ENCODE measurements at regions not wholly inside any gene's neighbourhood (a gene's known extent, or its start where the extent isn't known, plus 50 kb on each side); places are given as distances from the start of the nearest gene placed in this dataset.

DNA sequence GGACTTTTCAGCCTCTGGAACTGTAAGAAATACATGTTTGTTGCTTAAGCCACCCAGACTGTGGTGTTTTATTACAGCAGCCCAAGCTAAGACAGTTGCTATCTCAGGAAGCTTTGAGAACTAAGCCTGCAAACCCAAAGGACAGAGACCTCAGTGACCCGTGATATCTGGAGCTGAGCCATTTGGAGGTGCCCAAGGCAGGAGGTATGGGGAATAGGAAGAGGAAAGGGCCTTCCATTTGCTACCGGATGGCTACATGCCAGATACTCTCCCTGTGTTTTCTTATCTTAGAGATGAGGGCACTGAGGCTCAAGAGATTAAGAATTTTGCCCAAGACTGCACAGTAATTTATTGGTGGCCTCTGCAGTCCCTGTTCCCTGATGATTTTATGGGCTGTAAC is 622.1 kb upstream of the CDH5 start:
- no peak overlapping the region for H2AFZ ChIP-seq (ENCODE audit: low read length)
- in situ Hi-C loops (cut with HindIII; ENCODE audit: extremely low pct_ligation_motif_present, low pct_unique_long_range_greater_than_20kb) (no loop called here), intact Hi-C loops (cut with micrococcal nuclease; ENCODE audit: unreplicated experiment) (no loop called here)
- no peak overlapping the region for H3K4me2 ChIP-seq (ENCODE audit: low read depth, low read length)
- no peaks in the 10 kb centered on the region for H3K27me3 ChIP-seq (ENCODE audit: control insufficient read depth in 1 of 2, insufficient read depth in 2 of 2, low read length in 2 of 2)
- FAIRE-seq (no peak), DNase-seq (ENCODE audit: low spot score) (no peak), ATAC-seq (no peak)
- no peak overlapping the region for H3K9ac ChIP-seq (ENCODE audit: insufficient read depth, low read depth, low read length)
- 0% methylated on average over 2 of the region's 2 CpGs for WGBS (ENCODE audit: low lambda C conversion rate)
- no peaks in the 10 kb centered on the region for H3K4me1 ChIP-seq (ENCODE audit: insufficient read depth, low read length)
- H4K20me1 ChIP-seq (ENCODE audit: insufficient read depth, low read length), result no peaks in the 10 kb centered on the region
- no peaks in the 10 kb centered on the region for H3K36me3 ChIP-seq (replicated peaks in 1 of 2; ENCODE audit: control insufficient read depth in 1 of 2, insufficient read depth in 2 of 2, low read length in 2 of 2)
- no peak overlapping the region for H3K27ac ChIP-seq (ENCODE audit: extremely low read length, insufficient read depth, low read length)
- BruUV-seq (replicated peaks), result no TSS peak
- no peak overlapping the region for H3K4me3 ChIP-seq (replicated peaks in 1 of 3; ENCODE audit: insufficient read depth in 1 of 3, low read depth in 2 of 3, low read length in 3 of 3)
- H3K79me2 ChIP-seq (ENCODE audit: insufficient read depth, low read length), result no peaks in the 10 kb centered on the region
- TF ChIP-seq TAF15 (IDR thresholded peaks at IDR 0.05; ENCODE audit: low read depth, low read length, poor library complexity, severe bottlenecking), result no peak
- TF ChIP-seq ARID4A (CRISPR knock-in tag; IDR thresholded peaks at IDR 0.05; ENCODE audit: borderline replicate concordance), result no peak
- no peak for TF ChIP-seq PAF1 (CRISPR knock-in tag; IDR thresholded peaks at IDR 0.05)
- TF ChIP-seq ATF7-NPFF (CRISPR knock-in tag; IDR thresholded peaks at IDR 0.05; ENCODE audit: low read depth), result no peak
- no peak for TF ChIP-seq NFIB (CRISPR knock-in tag; IDR thresholded peaks at IDR 0.05; ENCODE audit: borderline replicate concordance)
- TF ChIP-seq, protein P1, sequence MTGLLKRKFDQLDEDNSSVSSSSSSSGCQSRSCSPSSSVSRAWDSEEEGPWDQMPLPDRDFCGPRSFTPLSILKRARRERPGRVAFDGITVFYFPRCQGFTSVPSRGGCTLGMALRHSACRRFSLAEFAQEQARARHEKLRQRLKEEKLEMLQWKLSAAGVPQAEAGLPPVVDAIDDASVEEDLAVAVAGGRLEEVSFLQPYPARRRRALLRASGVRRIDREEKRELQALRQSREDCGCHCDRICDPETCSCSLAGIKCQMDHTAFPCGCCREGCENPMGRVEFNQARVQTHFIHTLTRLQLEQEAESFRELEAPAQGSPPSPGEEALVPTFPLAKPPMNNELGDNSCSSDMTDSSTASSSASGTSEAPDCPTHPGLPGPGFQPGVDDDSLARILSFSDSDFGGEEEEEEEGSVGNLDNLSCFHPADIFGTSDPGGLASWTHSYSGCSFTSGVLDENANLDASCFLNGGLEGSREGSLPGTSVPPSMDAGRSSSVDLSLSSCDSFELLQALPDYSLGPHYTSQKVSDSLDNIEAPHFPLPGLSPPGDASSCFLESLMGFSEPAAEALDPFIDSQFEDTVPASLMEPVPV (CRISPR knock-in tag; IDR thresholded peaks at IDR 0.05), result no peak
- TF ChIP-seq HOXA9 (CRISPR knock-in tag; IDR thresholded peaks at IDR 0.05; ENCODE audit: borderline replicate concordance), result no peak
- TF ChIP-seq ATF7 (IDR thresholded peaks at IDR 0.05), result no peak
- no peak for TF ChIP-seq ATF7 (CRISPR knock-in tag; IDR thresholded peaks at IDR 0.05)
- no peak for TF ChIP-seq PAWR (CRISPR knock-in tag; IDR thresholded peaks at IDR 0.05; ENCODE audit: borderline replicate concordance)
- TF ChIP-seq ARNTL (CRISPR knock-in tag; IDR thresholded peaks at IDR 0.05), result no peak
- no peak for TF ChIP-seq ZFP1 (CRISPR knock-in tag; IDR thresholded peaks at IDR 0.05)
- no peak for TF ChIP-seq RARA (CRISPR knock-in tag; IDR thresholded peaks at IDR 0.05)
- TF ChIP-seq, protein P2, sequence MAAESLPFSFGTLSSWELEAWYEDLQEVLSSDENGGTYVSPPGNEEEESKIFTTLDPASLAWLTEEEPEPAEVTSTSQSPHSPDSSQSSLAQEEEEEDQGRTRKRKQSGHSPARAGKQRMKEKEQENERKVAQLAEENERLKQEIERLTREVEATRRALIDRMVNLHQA (CRISPR knock-in tag; IDR thresholded peaks at IDR 0.05), result no peak
- no peak for TF ChIP-seq ZNF598 (CRISPR knock-in tag; IDR thresholded peaks at IDR 0.05; ENCODE audit: borderline replicate concordance)
- TF ChIP-seq HMGA1 (CRISPR knock-in tag; conservative IDR thresholded peaks at IDR 0.05), result no peak
- TF ChIP-seq ZNF841 (CRISPR knock-in tag; IDR thresholded peaks at IDR 0.05; ENCODE audit: borderline replicate concordance), result no peak
- POLR2A ChIA-PET, result no interaction called here
- CTCF ChIA-PET (ENCODE audit: low intra/inter-chr PET ratio, low total read pairs), result no interaction called here
- H3K9me3 ChIP-seq (ENCODE audit: low read length), result no peaks in the 10 kb centered on the region
